OCI-LY7 (cell line): ENCODE measurements at regions not wholly inside any gene's neighbourhood (a gene's known extent, or its start where the extent isn't known, plus 50 kb on each side); places are given as distances from the start of the nearest gene placed in this dataset.

Experiments used
- BruUV-seq: library from RNA; stranded (reverse); fragments of 400-500 nt; replicated peaks from 2 replicates; lab custom pipeline; 2021; lab: Mats Ljungman, UMichigan
- CTCF ChIA-PET: fragments of 300-600 bp; sonication (Branson Sonifier 250); formaldehyde crosslinking; loops from one replicate; lab custom pipeline; 2022; ENCODE audit warnings: antibody characterized with exemption; ENCODE audit not compliant: unreplicated experiment; lab: Charles Lee
- POLR2A ChIA-PET: fragments of 300-600 bp; sonication (Branson Sonifier 250); formaldehyde crosslinking; loops from one replicate; lab custom pipeline; 2022; ENCODE audit warnings: antibody characterized with exemption; lab: Charles Lee
- DNase-seq: peaks from one replicate; pipeline ENCODE4 v3.0.0-alpha.2; 2015; ENCODE audit warnings: low spot score
- H2AFZ ChIP-seq: fragments of 200-600 bp; sonication (generic), shearing (Covaris generic); 2 replicates; pipeline ENCODE4 v1.6.1; 2014; ENCODE audit warnings: mild to moderate bottlenecking, antibody characterized with exemption, low read length, moderate library complexity
- H3K27ac ChIP-seq: fragments of 200-600 bp; sonication (generic); 2 replicates; pipeline ENCODE4 v1.5.1; 2014; ENCODE audit warnings: mixed run types, low read depth, mild to moderate bottlenecking, moderate library complexity, low read length, inconsistent platforms; ENCODE audit not compliant: poor library complexity, severe bottlenecking
- H3K36me3 ChIP-seq: fragments of 200-600 bp; sonication (generic); 2 replicates; pipeline ENCODE4 v1.6.1; 2014; ENCODE audit warnings: mild to moderate bottlenecking, antibody characterized with exemption, low read length, moderate library complexity, mixed read lengths; ENCODE audit not compliant: insufficient read depth
- H3K4me1 ChIP-seq: fragments of 200-600 bp; sonication (generic); 2 replicates; pipeline ENCODE4 v1.5.1; 2014; ENCODE audit warnings: mild to moderate bottlenecking, low read length; ENCODE audit not compliant: insufficient read depth, poor library complexity, severe bottlenecking
- H3K4me2 ChIP-seq: fragments of 200-600 bp; sonication (generic); 2 replicates; pipeline ENCODE4 v1.6.1; 2014; ENCODE audit warnings: mild to moderate bottlenecking, low read length
- H3K4me3 ChIP-seq: fragments of 200-600 bp; sonication (generic); 2 replicates; pipeline ENCODE4 v1.5.1; 2014; ENCODE audit warnings: mild to moderate bottlenecking, low read depth, low read length; ENCODE audit not compliant: poor library complexity, severe bottlenecking
- H3K79me2 ChIP-seq: fragments of 200-600 bp; sonication (generic); 2 replicates; pipeline ENCODE4 v1.6.1; 2016; ENCODE audit warnings: low read depth, mild to moderate bottlenecking, low read length, moderate library complexity, mixed read lengths; ENCODE audit not compliant: insufficient read depth
- H3K9me2 ChIP-seq: fragments of 200-600 bp; sonication (generic); 2 replicates; pipeline ENCODE4 v1.6.1; 2016; ENCODE audit warnings: mild to moderate bottlenecking, low read length, mixed read lengths; ENCODE audit not compliant: insufficient read depth
- H3K9me3 ChIP-seq: fragments of 200-600 bp; sonication (generic); 2 replicates; pipeline ENCODE4 v1.6.1; 2014; ENCODE audit warnings: mild to moderate bottlenecking, mixed run types, low read length, mixed read lengths
- H4K20me1 ChIP-seq: fragments of 200-600 bp; sonication (generic); 2 replicates; pipeline ENCODE4 v1.6.1; 2014; ENCODE audit warnings: mild to moderate bottlenecking, antibody characterized with exemption, low read length, moderate library complexity, mixed read lengths; ENCODE audit not compliant: insufficient read depth
- CTCF ChIP-seq: fragments of 200-600 bp; sonication (generic); conservative IDR thresholded peaks from 2 replicates; pipeline ENCODE4 v1.5.1; 2014; ENCODE audit warnings: mild to moderate bottlenecking, antibody characterized with exemption, low read length, moderate library complexity, mixed read lengths
- EZH2phosphoT487 ChIP-seq: fragments of 200-600 bp; sonication (generic); IDR thresholded peaks from 2 replicates; pipeline ENCODE4 v1.6.1; 2018; ENCODE audit warnings: low read depth, borderline replicate concordance, mild to moderate bottlenecking, mixed run types, antibody characterized with exemption, low read length, moderate library complexity, mixed read lengths
- intact Hi-C: fragments of 100-400 bp; cut with micrococcal nuclease; formaldehyde crosslinking; loops from one replicate; pipeline ENCODE4 v1.10.0; 2022; ENCODE audit not compliant: unreplicated experiment

- POLR2A ChIA-PET = interaction anchor here (0.6 kb wide), 1 partner anchor 411 kb away, joined by 4 read pairs; no protein-coding TSS in a partner anchor
- CTCF ChIA-PET = no interaction called here
Measured at GRCh38 chr2:56128235-56128634, 55.6 kb upstream of the CCDC85A start.

DNA sequence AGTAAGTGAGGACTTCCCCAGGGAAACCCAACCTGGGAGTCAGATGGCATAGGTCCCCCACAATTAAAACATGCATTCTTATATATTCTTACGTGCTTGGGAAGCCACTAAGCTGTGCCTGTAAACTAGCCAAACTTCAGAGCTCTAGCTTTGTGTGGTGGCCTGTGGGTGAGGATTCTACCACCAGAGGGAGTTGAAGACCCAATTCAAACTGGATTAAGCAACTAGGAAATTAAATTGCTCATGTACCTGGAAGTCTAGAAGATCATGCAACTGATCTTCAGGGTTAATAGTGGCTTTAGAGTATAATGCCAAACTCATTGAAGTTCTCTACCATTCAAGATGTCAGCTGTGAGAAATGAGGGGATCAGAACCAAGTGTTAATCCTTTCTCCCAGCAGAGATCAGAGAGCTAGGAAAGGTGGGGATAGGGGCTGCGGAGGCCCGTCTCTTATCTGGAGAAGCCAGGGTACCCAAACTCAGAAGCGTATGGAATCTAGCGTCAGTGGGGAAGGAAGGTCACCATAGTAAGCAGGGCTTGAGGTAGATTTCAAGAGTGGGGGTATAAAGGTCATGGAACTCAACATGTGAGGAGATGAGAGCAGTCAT, 53.2 kb upstream of the CCDC85A start:
- Histone ChIP-seq H3K36me3 (no peaks in the 10 kb centered on the region), H4K20me1 (no peaks in the 10 kb centered on the region), H3K4me3 (no peak overlapping the region), H3K9me3 (no peaks in the 10 kb centered on the region), H3K27ac (no peak overlapping the region), H3K79me2 (no peaks in the 10 kb centered on the region), H3K9me2 (no peaks in the 10 kb centered on the region), H2AFZ (no peak overlapping the region), H3K4me1 (no peaks in the 10 kb centered on the region), H3K4me2 (no peak overlapping the region)
- DNase-seq = peak; percentile 8
- POLR2A ChIA-PET = no interaction called here
- intact Hi-C loops = loop anchor here (5.0 kb wide), 1 partner anchor 413 kb away; no protein-coding TSS in a partner anchor
- CTCF ChIA-PET = no interaction called here
- no peak for TF ChIP-seq EZH2phosphoT487
- TF ChIP-seq CTCF = peak; percentile 72
- no TSS peak for BruUV-seq

More at GRCh38 chr2:56128235-56128634, 55.6 kb upstream of the CCDC85A start:
- Histone ChIP-seq H4K20me1 (no peaks in the 10 kb centered on the region), H3K9me3 (no peaks in the 10 kb centered on the region), H3K79me2 (no peaks in the 10 kb centered on the region), H2AFZ (no peak overlapping the region), H3K4me3 (no peak overlapping the region), H3K36me3 (no peaks in the 10 kb centered on the region), H3K27ac (no peak overlapping the region), H3K4me1 (no peaks in the 10 kb centered on the region), H3K4me2 (no peak overlapping the region), H3K9me2 (no peaks in the 10 kb centered on the region)
- BruUV-seq = no TSS peak
- no peak for TF ChIP-seq CTCF
- no peak for TF ChIP-seq EZH2phosphoT487
- DNase-seq = no peak
- intact Hi-C loops = no loop called here

- CTCF ChIA-PET = no interaction called here
- Histone ChIP-seq H3K27ac (no peak overlapping the region), H3K9me3 (no peaks in the 10 kb centered on the region), H3K9me2 (no peaks in the 10 kb centered on the region), H3K4me2 (no peak overlapping the region), H4K20me1 (no peaks in the 10 kb centered on the region), H3K79me2 (no peaks in the 10 kb centered on the region), H3K4me3 (no peak overlapping the region), H2AFZ (no peak overlapping the region), H3K4me1 (no peaks in the 10 kb centered on the region), H3K36me3 (no peaks in the 10 kb centered on the region)
- POLR2A ChIA-PET = no interaction called here
- TF ChIP-seq EZH2phosphoT487 (no peak), CTCF (peak; percentile 81)
- intact Hi-C loops = loop anchor here (5.0 kb wide), 1 partner anchor 415 kb away; no protein-coding TSS in a partner anchor
- no TSS peak for BruUV-seq
- peak; percentile 48 for DNase-seq
Measured at GRCh38 chr2:56132138-56132537, 51.7 kb upstream of the CCDC85A start.
